ENCODE measurements at regions not wholly inside any gene's neighbourhood (a gene's known extent, or its start where the extent isn't known, plus 50 kb on each side); places are given as distances from the start of the nearest gene placed in this dataset.

DNA sequence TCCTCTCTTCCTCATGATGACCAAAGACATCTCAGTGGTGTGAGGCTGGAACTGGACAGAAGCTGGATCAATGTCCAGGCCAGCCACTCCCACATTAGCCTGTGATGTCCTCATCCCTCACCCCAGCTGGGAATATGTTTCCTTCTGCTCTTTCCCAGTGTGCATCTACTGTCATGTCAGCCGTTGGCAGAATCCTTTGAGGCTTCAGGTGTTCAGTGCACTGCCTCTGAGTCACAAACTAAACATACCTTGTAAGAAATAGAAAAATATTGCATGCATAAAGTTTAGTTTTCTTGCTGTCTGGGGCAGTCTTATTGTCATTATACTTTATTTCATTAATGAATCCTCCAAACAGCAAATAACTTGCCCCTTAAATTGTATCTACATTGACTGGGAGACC, 161.6 kb upstream of the RASGRP1 start:
- no peaks in the 10 kb centered on the region for H3K36me3 ChIP-seq (ENCODE audit: insufficient read depth, low read length)
- TF ChIP-seq RAD21 (conservative IDR thresholded peaks at IDR 0.05) (no peak), SMC3 (conservative IDR thresholded peaks at IDR 0.05; ENCODE audit: poor library complexity) (no peak)
- TF ChIP-seq, protein P1, sequence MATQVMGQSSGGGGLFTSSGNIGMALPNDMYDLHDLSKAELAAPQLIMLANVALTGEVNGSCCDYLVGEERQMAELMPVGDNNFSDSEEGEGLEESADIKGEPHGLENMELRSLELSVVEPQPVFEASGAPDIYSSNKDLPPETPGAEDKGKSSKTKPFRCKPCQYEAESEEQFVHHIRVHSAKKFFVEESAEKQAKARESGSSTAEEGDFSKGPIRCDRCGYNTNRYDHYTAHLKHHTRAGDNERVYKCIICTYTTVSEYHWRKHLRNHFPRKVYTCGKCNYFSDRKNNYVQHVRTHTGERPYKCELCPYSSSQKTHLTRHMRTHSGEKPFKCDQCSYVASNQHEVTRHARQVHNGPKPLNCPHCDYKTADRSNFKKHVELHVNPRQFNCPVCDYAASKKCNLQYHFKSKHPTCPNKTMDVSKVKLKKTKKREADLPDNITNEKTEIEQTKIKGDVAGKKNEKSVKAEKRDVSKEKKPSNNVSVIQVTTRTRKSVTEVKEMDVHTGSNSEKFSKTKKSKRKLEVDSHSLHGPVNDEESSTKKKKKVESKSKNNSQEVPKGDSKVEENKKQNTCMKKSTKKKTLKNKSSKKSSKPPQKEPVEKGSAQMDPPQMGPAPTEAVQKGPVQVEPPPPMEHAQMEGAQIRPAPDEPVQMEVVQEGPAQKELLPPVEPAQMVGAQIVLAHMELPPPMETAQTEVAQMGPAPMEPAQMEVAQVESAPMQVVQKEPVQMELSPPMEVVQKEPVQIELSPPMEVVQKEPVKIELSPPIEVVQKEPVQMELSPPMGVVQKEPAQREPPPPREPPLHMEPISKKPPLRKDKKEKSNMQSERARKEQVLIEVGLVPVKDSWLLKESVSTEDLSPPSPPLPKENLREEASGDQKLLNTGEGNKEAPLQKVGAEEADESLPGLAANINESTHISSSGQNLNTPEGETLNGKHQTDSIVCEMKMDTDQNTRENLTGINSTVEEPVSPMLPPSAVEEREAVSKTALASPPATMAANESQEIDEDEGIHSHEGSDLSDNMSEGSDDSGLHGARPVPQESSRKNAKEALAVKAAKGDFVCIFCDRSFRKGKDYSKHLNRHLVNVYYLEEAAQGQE (IDR thresholded peaks at IDR 0.05; ENCODE audit: borderline replicate concordance): no peak
- no peak overlapping the region for H3K4me2 ChIP-seq (ENCODE audit: low read length)
- no peaks in the 10 kb centered on the region for H3K79me2 ChIP-seq (replicated peaks; ENCODE audit: insufficient read depth, low read length)
- H3K27ac ChIP-seq (ENCODE audit: low read length): no peak overlapping the region
- H3K9me3 ChIP-seq (ENCODE audit: low read length): no peaks in the 10 kb centered on the region
- no peak overlapping the region for H2AFZ ChIP-seq (ENCODE audit: low read depth, low read length)
- H3K9me2 ChIP-seq (ENCODE audit: insufficient read depth, low read length): no peaks in the 10 kb centered on the region
- no peak overlapping the region for H3K4me3 ChIP-seq (ENCODE audit: low read length)
- H3K27me3 ChIP-seq (ENCODE audit: insufficient read depth, low read depth, low read length): no peaks in the 10 kb centered on the region
- no peak overlapping the region for H3K9ac ChIP-seq (ENCODE audit: low read length)
- H3F3A ChIP-seq (ENCODE audit: insufficient read depth, low read length, poor library complexity, severe bottlenecking): no peaks in the 10 kb centered on the region
- no peaks in the 10 kb centered on the region for H4K20me1 ChIP-seq (ENCODE audit: insufficient read depth)

DNA sequence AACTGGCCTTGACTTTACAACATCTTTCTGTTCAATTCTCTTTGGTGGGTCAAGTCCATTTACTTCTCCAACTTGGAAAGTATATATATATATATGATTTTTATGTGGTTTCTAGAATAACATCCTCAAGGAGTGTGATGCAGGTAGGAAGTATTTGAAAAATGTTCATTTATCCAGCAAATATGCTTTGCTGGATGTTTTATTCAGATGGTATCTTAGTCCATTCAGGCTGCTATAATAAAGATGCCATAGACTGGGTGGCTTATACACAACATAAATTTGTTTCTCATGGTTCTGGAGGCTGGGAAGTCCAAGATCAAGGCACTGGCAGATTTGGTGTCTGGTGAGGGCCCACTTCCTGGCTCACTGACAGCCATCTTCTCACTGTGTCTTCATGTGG, 168.7 kb upstream of the RASGRP1 start:
- Histone ChIP-seq H3K9me2 (ENCODE audit: insufficient read depth, low read length) (no peaks in the 10 kb centered on the region), H3K27me3 (ENCODE audit: insufficient read depth, low read depth, low read length) (no peaks in the 10 kb centered on the region), H2AFZ (ENCODE audit: low read depth, low read length) (no peak overlapping the region), H3K4me2 (ENCODE audit: low read length) (no peak overlapping the region), H3K27ac (ENCODE audit: low read length) (no peak overlapping the region), H3K9ac (ENCODE audit: low read length) (no peak overlapping the region), H4K20me1 (ENCODE audit: insufficient read depth) (no peaks in the 10 kb centered on the region), H3K79me2 (replicated peaks; ENCODE audit: insufficient read depth, low read length) (no peaks in the 10 kb centered on the region), H3K4me3 (ENCODE audit: low read length) (no peak overlapping the region), H3K9me3 (ENCODE audit: low read length) (no peaks in the 10 kb centered on the region), H3F3A (ENCODE audit: insufficient read depth, low read length, poor library complexity, severe bottlenecking) (no peaks in the 10 kb centered on the region), H3K36me3 (ENCODE audit: insufficient read depth, low read length) (no peaks in the 10 kb centered on the region)
- TF ChIP-seq POLR2AphosphoS5 (IDR thresholded peaks at IDR 0.05): no peak
- no peak for TF ChIP-seq TAF1 (IDR thresholded peaks at IDR 0.05; ENCODE audit: low read depth)
- no peak for TF ChIP-seq EZH2 (IDR thresholded peaks at IDR 0.05; ENCODE audit: borderline replicate concordance, insufficient read depth, low read length, poor library complexity, severe bottlenecking)
- TF ChIP-seq EP300 (conservative IDR thresholded peaks at IDR 0.05; ENCODE audit: poor library complexity, severe bottlenecking): no peak
- TF ChIP-seq, protein P1 (IDR thresholded peaks at IDR 0.05; ENCODE audit: borderline replicate concordance): no peak
- TF ChIP-seq MXI1 (conservative IDR thresholded peaks at IDR 0.05; ENCODE audit: poor library complexity, severe bottlenecking): no peak
- TF ChIP-seq SMC3 (conservative IDR thresholded peaks at IDR 0.05; ENCODE audit: poor library complexity): no peak
- no peak for TF ChIP-seq RAD21 (conservative IDR thresholded peaks at IDR 0.05)
- no peak for TF ChIP-seq CTCF (IDR thresholded peaks at IDR 0.05; ENCODE audit: poor library complexity, severe bottlenecking)
